Tibial nerve (tissue), 4 donors: ENCODE measurements at regions not wholly inside any gene's neighbourhood (a gene's known extent, or its start where the extent isn't known, plus 50 kb on each side); places are given as distances from the start of the nearest gene placed in this dataset.
A peak's percentile ranks its signal among the peaks of the same experiment; 100 is the strongest.

Experiments
- CTCF ChIP-seq, 5 experiments: fragments of 200-600 bp in 3 of 5; fragments of 450-650 bp in 2 of 5; sonication (generic) in 3 of 5; IDR thresholded peaks; one replicate each; pipeline ENCODE4 v1.5.1; 2016 to 2019; ENCODE audit warnings: antibody characterized with exemption in 5 of 5, mild to moderate bottlenecking in 3 of 5, moderate library complexity in 2 of 5
- EP300 ChIP-seq, 2 donors: sonication (generic); formaldehyde crosslinking; IDR thresholded peaks; one replicate each; pipeline ENCODE4 v1.6.1; 2017; ENCODE audit warnings: antibody characterized with exemption in 2 of 2, mild to moderate bottlenecking in 1 of 2
- POLR2A ChIP-seq, 2 donors: fragments of 450-650 bp; IDR thresholded peaks; one replicate each; pipeline ENCODE4 v1.6.1; 2017; ENCODE audit warnings: antibody characterized with exemption in 2 of 2, mild to moderate bottlenecking in 2 of 2, moderate library complexity in 2 of 2

GRCh38 chr3:111338059-111338698 lies 203.8 kb upstream of the CD96 start:
- TF ChIP-seq EP300 (IDR thresholded peaks at IDR 0.05) (no peak), CTCF (IDR thresholded peaks at IDR 0.05) (peak in 3 of 5 experiments; percentile 15 to 29 (median 26)), POLR2A (IDR thresholded peaks at IDR 0.05) (no peak)
